ENCODE measurements at regions not wholly inside any gene's neighbourhood (a gene's known extent, or its start where the extent isn't known, plus 50 kb on each side); places are given as distances from the start of the nearest gene placed in this dataset.

GRCh38 chr2:193348055-193348454 lies 1153.3 kb upstream of the TMEFF2 start:
- DNase-seq (ENCODE audit: low read depth in 2 of 2), result no peak

GRCh38 chr2:193336781-193337180 lies 1142.0 kb upstream of the TMEFF2 start:
- no peak for DNase-seq (ENCODE audit: low read depth in 2 of 2)

- no peak for DNase-seq (ENCODE audit: low read depth in 2 of 2)
Observed at GRCh38 chr2:193334401-193334800, 1139.7 kb upstream of the TMEFF2 start.

GRCh38 chr2:193333539-193333938 lies 1138.8 kb upstream of the TMEFF2 start:
- DNase-seq (ENCODE audit: low read depth in 2 of 2), result no peak

- DNase-seq (ENCODE audit: low read depth in 2 of 2), result peak; percentile 8 to 9
Observed at GRCh38 chr2:193332941-193333340, 1138.2 kb upstream of the TMEFF2 start.

GRCh38 chr2:193331676-193332075 lies 1136.9 kb upstream of the TMEFF2 start:
- DNase-seq (ENCODE audit: low read depth in 2 of 2), result peak; percentile 20 to 30

- DNase-seq (ENCODE audit: low read depth in 2 of 2), result no peak
Observed at GRCh38 chr2:193326296-193326695, 1131.6 kb upstream of the TMEFF2 start.

GRCh38 chr2:193315428-193316091 lies 1120.8 kb upstream of the TMEFF2 start:
- no peak for DNase-seq (ENCODE audit: low read depth in 2 of 2)

- no peak for DNase-seq (ENCODE audit: low read depth in 2 of 2)
Observed at GRCh38 chr2:193303464-193303863, 1108.7 kb upstream of the TMEFF2 start.

- no peak for DNase-seq (ENCODE audit: low read depth in 2 of 2)
Observed at GRCh38 chr2:193294371-193294770, 1099.6 kb upstream of the TMEFF2 start.

GRCh38 chr2:193279361-193279760 lies 1084.6 kb upstream of the TMEFF2 start:
- no peak for DNase-seq (ENCODE audit: low read depth in 2 of 2)

GRCh38 chr2:193276988-193277387 lies 1082.3 kb upstream of the TMEFF2 start:
- no peak for DNase-seq (ENCODE audit: low read depth in 2 of 2)

- DNase-seq (ENCODE audit: low read depth in 2 of 2), result no peak
Observed at GRCh38 chr2:193276560-193276959, 1081.8 kb upstream of the TMEFF2 start.

GRCh38 chr2:193276069-193276468 lies 1081.3 kb upstream of the TMEFF2 start:
- DNase-seq (ENCODE audit: low read depth in 2 of 2), result no peak

- no peak for DNase-seq (ENCODE audit: low read depth in 2 of 2)
Observed at GRCh38 chr2:193272011-193272410, 1077.3 kb upstream of the TMEFF2 start.

GRCh38 chr2:193270816-193271215 lies 1076.1 kb upstream of the TMEFF2 start:
- no peak for DNase-seq (ENCODE audit: low read depth in 2 of 2)

GRCh38 chr2:193267496-193268002 lies 1072.8 kb upstream of the TMEFF2 start:
- no peak for DNase-seq (ENCODE audit: low read depth in 2 of 2)

GRCh38 chr2:193253014-193253530 lies 1058.3 kb upstream of the TMEFF2 start:
- no peak for DNase-seq (ENCODE audit: low read depth in 2 of 2)

GRCh38 chr2:193251909-193252308 lies 1057.2 kb upstream of the TMEFF2 start:
- DNase-seq (ENCODE audit: low read depth in 2 of 2), result no peak

GRCh38 chr2:193250389-193250788 lies 1055.7 kb upstream of the TMEFF2 start:
- DNase-seq (ENCODE audit: low read depth in 2 of 2), result no peak

- DNase-seq (ENCODE audit: low read depth in 2 of 2), result no peak
Observed at GRCh38 chr2:193240752-193241151, 1046.0 kb upstream of the TMEFF2 start.

- DNase-seq (ENCODE audit: low read depth in 2 of 2), result no peak
Observed at GRCh38 chr2:193231634-193232033, 1036.9 kb upstream of the TMEFF2 start.

GRCh38 chr2:193228276-193228675 lies 1033.5 kb upstream of the TMEFF2 start:
- no peak for DNase-seq (ENCODE audit: low read depth in 2 of 2)

GRCh38 chr2:193222454-193222853 lies 1027.7 kb upstream of the TMEFF2 start:
- DNase-seq (ENCODE audit: low read depth in 2 of 2), result no peak

Data from fibroblast of skin of left biceps (primary cell).